ENCODE measurements at regions not wholly inside any gene's neighbourhood (a gene's known extent, or its start where the extent isn't known, plus 50 kb on each side); places are given as distances from the start of the nearest gene placed in this dataset.

GRCh38 chr3:176789281-176789705 is 408.0 kb downstream of the TBL1XR1 start:
- DNase-seq: no peak

DNA sequence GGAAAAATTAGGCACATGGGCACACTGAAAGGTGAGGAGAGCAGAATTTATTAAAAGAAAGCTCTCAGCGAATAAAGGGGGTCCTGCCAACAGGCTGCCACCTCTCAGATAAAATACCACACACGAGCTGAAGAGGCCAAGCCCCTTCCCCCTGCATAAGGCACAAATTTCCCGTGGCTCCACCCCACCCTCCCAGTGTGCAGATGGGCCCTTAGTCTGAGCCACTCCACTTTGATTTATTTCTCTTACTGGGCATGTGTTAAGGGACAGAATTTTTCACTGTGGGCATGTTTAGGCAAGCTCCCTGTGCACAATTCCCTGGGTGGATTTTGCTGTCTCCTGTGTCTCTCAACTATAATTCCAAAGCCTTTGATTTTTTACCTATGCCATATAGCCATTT is 409.8 kb downstream of the TBL1XR1 start:
- no peak for DNase-seq

GRCh38 chr3:176785171-176785570 is 412.1 kb downstream of the TBL1XR1 start:
- no peak for DNase-seq

DNA sequence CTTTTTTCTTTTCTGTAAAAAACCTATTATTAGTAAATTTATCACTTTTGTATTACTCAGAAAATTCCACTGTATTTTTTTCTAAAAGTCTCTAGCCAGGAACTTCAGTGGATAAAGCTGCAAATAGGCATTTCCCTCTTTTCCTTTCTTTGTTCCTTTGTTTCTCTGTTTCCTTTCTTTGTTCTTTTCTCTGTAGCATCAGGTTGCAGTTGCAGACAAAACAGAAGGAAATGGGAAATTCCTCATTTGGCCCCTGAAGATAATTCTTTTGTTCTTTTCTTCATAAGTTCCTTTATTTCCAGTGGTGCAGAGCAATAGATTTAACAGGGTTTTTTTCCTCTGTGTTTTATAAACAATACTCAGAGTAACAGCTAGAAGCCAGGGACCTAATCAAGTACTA is 416.5 kb downstream of the TBL1XR1 start:
- no peak for DNase-seq

- no peak for DNase-seq
These were observed 420.6 kb downstream of the TBL1XR1 start for GRCh38 chr3:176776622-176777175.

DNA sequence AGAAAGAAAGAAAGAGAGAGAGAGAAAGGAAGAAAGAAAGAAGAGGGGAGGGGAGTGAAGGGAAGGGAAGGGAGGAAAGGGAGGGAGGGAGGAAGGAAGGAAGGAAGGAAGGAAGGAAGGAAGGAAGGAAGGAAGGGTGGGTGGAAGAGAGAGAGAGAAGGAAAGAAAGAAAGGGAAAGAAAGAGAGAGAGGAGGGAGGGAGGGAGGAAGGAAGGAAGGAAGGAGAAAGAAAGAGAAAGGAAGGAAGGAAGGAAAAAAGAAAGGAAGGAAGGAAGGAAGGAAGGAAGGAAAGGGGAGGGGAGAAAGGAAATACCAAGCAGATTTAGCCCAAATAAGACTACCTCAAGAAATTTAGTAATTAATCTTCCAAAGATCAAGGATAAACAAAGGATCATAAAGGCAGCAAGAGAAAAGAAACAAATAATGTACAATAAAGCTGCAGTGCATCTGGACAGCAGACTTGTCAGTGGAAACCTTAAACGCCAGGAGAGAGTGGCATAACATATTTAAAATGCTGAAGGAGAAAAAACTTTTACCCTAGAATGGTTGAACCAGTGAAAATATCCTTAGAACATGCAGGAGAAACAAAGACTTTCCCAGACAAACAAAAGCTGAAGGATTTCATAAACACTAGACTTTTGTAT is 427.6 kb downstream of the TBL1XR1 start:
- DNase-seq: no peak

DNA sequence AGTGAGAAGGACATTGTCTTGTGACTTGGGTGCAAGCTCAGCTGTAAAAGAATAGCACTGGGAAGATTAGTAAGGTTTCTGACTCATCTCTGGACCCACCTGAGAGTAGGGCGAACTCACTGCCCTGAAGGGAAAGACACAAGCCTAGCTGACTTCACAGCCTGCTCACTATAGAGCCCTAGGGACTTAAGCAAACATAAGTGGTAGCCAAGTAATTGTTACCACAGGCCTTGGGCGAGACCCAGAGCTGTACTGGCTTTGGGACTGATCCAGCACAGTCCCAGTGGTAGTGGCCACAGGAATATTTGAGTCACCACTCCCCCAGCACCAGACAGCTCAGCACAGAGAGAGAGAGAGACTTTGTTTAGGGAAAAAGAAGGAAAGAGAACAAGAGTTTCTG is 429.9 kb downstream of the TBL1XR1 start:
- no peak for DNase-seq

DNA sequence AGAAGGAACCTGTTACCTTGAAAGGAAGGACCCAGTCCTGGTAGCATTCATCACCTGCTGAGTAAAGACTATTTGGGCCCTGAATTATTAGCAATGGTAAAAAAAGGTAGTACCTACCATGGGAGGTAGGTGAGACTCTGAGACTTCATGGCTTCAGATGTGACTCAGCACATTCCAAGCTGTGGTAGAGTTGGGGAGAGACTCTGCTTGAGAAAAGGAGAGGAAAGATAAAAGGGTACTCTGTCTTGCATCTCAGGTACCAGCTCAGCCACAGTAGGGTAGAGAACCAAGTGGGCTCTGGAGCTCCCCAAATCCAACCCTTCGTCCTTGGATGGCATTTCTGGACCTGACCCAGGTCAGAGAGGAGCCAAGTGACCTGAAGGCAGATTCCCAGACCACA is 430.4 kb downstream of the TBL1XR1 start:
- no peak for DNase-seq

- no peak for DNase-seq
These were observed 431.8 kb downstream of the TBL1XR1 start for GRCh38 chr3:176765382-176765900.

GRCh38 chr3:176759815-176760506 is 437.3 kb downstream of the TBL1XR1 start:
- DNase-seq: no peak

DNA sequence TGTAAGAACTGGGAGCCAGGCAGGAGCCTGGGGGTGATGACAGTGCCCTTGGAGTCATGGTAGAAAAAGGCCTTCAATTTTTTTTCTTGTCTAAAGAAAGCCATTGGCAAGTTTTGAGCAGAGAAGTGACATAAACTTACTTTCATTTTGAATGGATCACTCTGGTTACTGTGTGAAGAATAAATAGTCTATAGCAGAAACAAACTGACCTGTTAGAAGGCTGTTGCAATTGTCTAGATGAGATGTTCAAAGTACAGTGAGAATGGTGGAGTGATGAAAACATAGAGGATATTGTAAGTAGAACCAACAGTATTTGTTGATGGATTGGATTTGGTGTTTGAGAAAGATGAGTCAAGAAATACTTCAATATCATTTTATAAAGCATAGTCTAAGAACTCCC is 439.9 kb downstream of the TBL1XR1 start:
- no peak for DNase-seq

GRCh38 chr3:176755977-176756376 is 441.3 kb downstream of the TBL1XR1 start:
- no peak for DNase-seq

DNA sequence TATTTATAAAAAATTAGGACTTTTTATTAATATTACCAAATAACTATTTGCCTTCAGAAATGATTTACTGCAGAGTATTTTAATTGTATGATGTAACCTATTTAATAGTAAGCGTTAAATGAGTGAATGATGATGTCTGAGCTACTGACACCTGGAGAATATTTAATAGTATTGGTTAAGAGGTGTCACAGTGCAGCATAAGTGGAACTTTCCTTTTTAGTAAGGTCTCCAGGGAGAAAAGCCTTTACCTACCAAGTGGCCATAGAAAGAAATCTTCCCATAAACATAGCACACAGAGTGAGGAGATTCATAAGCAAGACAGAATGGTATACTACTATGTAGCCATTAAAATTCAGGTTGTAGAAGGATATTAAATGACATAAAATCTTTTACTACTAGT is 441.7 kb downstream of the TBL1XR1 start:
- DNase-seq: no peak

DNA sequence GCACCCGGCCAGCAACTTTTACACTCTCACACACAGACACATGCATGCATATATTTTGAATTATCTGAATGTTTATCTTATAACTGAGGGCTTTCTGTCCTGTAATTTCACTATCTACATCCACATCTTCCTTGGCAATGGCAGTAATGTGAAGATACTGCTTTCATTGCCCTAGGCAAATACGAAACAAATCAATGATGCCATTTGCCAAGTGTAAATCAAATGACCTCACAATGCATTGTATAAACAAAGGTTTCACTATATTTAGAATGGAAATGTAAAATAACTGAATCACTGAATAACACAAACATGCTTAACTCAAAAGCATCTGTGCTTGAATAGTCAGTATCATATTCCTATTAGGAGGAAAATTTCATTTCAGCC is 455.6 kb downstream of the TBL1XR1 start:
- DNase-seq: no peak

DNA sequence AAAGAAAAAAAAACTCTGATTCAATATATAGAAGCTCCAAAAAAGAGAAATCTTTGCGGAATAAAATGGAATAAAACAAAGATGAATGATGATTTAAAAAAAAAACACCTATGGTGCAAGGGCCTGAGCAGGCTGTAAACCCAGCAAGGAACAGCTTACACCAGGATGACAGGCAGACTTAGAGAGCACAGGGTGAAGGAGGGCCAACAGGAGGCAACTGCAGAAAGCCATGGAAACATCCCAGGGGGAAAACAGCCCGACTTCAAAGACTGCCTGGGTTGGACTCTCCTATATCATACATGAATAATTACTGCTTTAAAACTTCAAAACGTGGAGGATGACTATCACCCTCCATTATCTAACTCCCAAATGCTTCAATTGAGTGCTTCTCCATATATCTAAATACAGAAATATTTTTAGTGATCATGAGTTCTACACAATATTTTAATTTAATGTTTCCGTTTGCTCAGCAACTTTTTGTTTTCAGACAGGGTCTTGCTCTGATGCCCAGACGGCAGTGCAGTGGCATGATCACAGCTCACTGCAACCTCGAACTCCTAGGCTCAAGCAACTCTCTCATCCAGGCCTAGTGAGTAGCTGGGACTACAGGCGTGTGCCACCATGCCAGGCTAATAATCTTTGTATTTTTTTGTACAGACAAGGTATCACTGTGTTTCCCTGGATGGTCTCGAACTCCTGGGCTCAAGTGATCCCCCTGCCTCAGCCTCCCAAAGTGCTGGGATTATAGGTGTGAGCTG is 456.2 kb downstream of the TBL1XR1 start:
- DNase-seq: no peak

DNA sequence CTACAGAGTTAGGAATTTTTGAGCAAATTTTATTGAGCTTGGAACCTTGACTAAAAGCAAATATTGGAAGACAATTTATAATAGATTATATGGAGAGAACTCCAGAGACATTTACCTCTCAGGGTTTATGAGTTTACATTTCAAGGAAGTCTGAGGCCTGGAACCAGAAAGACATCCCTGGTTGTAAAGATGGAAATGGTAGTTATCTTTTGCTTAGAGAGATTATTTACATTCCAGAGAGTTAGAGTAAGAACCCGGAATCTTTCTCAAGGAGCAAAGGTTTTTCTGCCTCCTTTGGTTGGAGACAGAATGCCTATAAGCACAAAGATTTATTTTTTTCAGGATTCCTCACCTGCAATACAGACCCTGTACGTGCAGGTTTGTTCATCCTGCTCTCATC is 458.1 kb downstream of the TBL1XR1 start:
- DNase-seq: no peak

GRCh38 chr3:176737480-176738110 is 459.7 kb downstream of the TBL1XR1 start:
- DNase-seq: no peak

DNA sequence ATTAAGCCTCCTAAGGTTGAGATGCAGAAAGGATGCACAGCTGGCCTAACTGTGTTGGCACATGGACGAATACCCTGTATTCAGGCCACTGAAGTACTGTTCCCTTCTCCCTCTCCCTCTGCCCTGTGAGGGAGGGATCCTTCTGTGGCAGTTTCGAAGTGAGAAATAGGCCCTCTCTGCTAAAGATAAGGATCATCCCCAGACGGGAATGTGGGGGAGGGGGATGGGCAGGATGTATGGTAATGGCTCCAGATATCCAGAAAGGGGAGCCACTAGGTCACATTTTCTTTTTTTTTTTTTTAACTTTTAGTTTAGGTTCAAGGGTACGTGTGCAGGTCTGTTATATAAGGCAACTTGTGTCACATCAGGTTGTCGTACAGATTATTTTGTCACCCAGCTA is 463.1 kb downstream of the TBL1XR1 start:
- no peak for DNase-seq

DNA sequence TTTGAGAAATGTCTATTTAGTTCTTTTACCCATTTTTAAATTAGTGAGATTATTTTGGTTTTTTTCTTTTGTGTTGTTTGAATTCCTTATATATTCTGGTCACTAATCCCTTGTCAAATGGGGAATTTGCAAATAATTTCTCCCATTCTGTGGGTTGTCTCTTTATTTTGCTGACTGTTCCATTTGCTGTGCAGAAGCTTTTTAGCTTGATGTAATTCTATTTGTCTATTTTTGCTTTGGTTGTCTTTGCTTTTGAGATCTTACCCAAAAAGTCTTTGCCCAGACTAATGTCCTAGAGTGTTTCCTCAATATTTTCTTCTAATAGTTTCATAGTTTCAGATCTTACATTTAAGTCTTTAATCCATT is 472.9 kb downstream of the TBL1XR1 start:
- DNase-seq: no peak

DNA sequence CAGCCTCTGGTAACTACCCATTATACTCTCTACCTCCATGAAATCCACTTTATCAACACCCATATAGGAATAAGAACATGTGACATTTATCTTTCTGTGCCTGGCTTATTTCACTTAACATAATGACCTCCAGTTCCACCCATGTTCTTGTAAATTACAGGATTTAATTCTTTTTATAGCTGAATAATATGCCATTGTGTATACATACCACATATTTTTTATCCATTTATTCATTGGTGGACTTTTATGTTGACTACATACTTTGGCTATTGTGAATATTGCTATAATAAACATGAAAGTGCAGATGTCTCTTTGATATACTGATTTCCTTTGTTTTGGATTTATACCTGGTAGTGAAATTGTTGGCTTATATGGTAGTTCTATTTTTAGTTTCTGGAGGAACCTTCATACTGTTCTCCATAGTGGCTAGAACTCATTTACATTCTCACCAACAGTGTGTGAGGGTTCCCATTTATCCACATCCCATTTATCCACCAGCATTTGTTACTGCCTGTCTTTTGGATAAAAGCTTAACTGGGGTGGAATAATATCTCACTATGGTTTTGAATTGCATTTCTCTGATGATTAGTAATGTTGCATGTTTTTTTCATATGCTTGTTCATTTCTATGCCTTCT is 473.4 kb downstream of the TBL1XR1 start:
- DNase-seq: no peak

DNA sequence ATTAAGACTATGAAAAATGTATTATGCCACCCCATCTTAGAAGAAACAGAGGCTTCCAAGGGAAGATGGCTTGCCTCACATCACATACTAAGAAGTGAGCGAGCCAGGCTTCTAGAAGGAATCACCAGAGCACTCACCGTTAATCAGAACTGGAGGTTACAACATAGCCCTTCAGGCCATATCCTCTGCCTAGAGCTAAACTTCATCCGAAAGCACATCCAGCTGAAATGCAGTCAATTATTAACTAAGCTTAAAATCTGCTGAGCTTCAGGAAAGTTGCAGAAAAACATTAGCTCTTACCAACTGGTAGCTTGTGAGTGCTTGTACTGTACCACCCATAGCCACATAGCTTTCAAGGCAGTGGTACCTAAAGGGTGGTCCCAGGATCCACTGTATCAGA is 483.2 kb downstream of the TBL1XR1 start:
- DNase-seq: no peak

- no peak for DNase-seq
These were observed 485.1 kb downstream of the TBL1XR1 start for GRCh38 chr3:176712191-176712590.

GRCh38 chr3:176699288-176699687 is 498.0 kb downstream of the TBL1XR1 start:
- no peak for DNase-seq

Measured in CD4-positive, alpha-beta T cell treated with Interleukin-4 for 1 hour (primary cell).